Smooth muscle cell (in vitro differentiated cells): ENCODE measurements at regions not wholly inside any gene's neighbourhood (a gene's known extent, or its start where the extent isn't known, plus 50 kb on each side); places are given as distances from the start of the nearest gene placed in this dataset.

Source experiments
- DNase-seq: peaks from one replicate; lab custom pipeline; 2025; ENCODE audit not compliant: unreplicated experiment; lab: John Stamatoyannopoulos, UW
- H2AFZ ChIP-seq: fragments of 200-600 bp; sonication (generic); 2 replicates; pipeline ENCODE4 v1.6.0; 2016; ENCODE audit warnings: antibody characterized with exemption, low read depth, mild to moderate bottlenecking
- H3F3A ChIP-seq: fragments of 200-600 bp; sonication (generic); 2 replicates; pipeline ENCODE4 v1.6.0; 2017; ENCODE audit warnings: antibody characterized with exemption, low read depth
- H3K27ac ChIP-seq: fragments of 200-600 bp; sonication (generic); 2 replicates; pipeline ENCODE4 v1.5.1; 2016; ENCODE audit warnings: low read depth, mild to moderate bottlenecking
- H3K27me3 ChIP-seq: fragments of 200-600 bp; sonication (generic); 2 replicates; pipeline ENCODE4 v1.6.1; 2016; ENCODE audit warnings: low read depth, mild to moderate bottlenecking
- H3K36me3 ChIP-seq: fragments of 200-600 bp; sonication (generic); 2 replicates; pipeline ENCODE4 v1.5.1; 2016; ENCODE audit warnings: low read depth
- H3K4me1 ChIP-seq: fragments of 200-600 bp; sonication (generic); 2 replicates; pipeline ENCODE4 v1.5.1; 2016; ENCODE audit warnings: low read depth
- H3K4me2 ChIP-seq: fragments of 200-600 bp; sonication (generic); 2 replicates; pipeline ENCODE4 v1.6.0; 2016; ENCODE audit warnings: mild to moderate bottlenecking
- H3K4me3 ChIP-seq: fragments of 200-600 bp; sonication (generic); 2 replicates; pipeline ENCODE4 v1.5.1; 2016; ENCODE audit warnings: mild to moderate bottlenecking
- H3K79me2 ChIP-seq: fragments of 200-600 bp; sonication (generic); 2 replicates; pipeline ENCODE4 v1.6.0; 2016; ENCODE audit warnings: low read depth, mild to moderate bottlenecking
- H3K9ac ChIP-seq: fragments of 200-600 bp; sonication (generic); 2 replicates; pipeline ENCODE4 v1.6.0; 2016; ENCODE audit warnings: low read depth
- H3K9me3 ChIP-seq: fragments of 200-600 bp; sonication (generic); replicated peaks from 2 replicates; pipeline ENCODE4 v1.5.1; 2016; ENCODE audit warnings: low read depth
- H4K20me1 ChIP-seq: fragments of 200-600 bp; sonication (generic); 2 replicates; pipeline ENCODE4 v1.6.0; 2016; ENCODE audit warnings: low read depth
- CTCF ChIP-seq: fragments of 200-600 bp; sonication (generic); IDR thresholded peaks from 2 replicates; pipeline ENCODE4 v1.5.1; 2017; ENCODE audit warnings: borderline replicate concordance, mild to moderate bottlenecking, antibody characterized with exemption; ENCODE audit not compliant: insufficient read depth, poor library complexity, severe bottlenecking
- WGBS: methylation state at CpG from one replicate; pipeline ENCODE4 v1.1.7; 2016; ENCODE audit warnings: low lambda C conversion rate; 5-methylcytosine and 5-hydroxymethylcytosine counted together

- no peak overlapping the region for H3K9ac ChIP-seq
- no peaks in the 10 kb centered on the region for H3K36me3 ChIP-seq
- WGBS = 77% methylated on average over 5 of the region's 5 CpGs
- H3K4me3 ChIP-seq = no peak overlapping the region
- H3K4me2 ChIP-seq = no peak overlapping the region
- no peaks in the 10 kb centered on the region for H3K27me3 ChIP-seq
- no peak overlapping the region for H3K27ac ChIP-seq
- no peaks in the 10 kb centered on the region for H4K20me1 ChIP-seq
- H3F3A ChIP-seq = no peaks in the 10 kb centered on the region
- TF ChIP-seq CTCF = no peak
- H3K79me2 ChIP-seq = no peaks in the 10 kb centered on the region
- no peak for DNase-seq
- H3K9me3 ChIP-seq = no peaks in the 10 kb centered on the region
- no peaks in the 10 kb centered on the region for H3K4me1 ChIP-seq
- H2AFZ ChIP-seq = no peak overlapping the region
These were observed 349.9 kb upstream of the ZNF521 start for GRCh38 chr18:25701821-25702220.

GRCh38 chr18:25686960-25687500 lies 335.1 kb upstream of the ZNF521 start:
- no peak overlapping the region for H3K27ac ChIP-seq
- H3K4me1 ChIP-seq = no peaks in the 10 kb centered on the region
- no peaks in the 10 kb centered on the region for H4K20me1 ChIP-seq
- DNase-seq = no peak
- H3K9ac ChIP-seq = no peak overlapping the region
- TF ChIP-seq CTCF = no peak
- no peak overlapping the region for H3K4me3 ChIP-seq
- H3K79me2 ChIP-seq = no peaks in the 10 kb centered on the region
- no peaks in the 10 kb centered on the region for H3K36me3 ChIP-seq
- H2AFZ ChIP-seq = no peak overlapping the region
- H3K4me2 ChIP-seq = no peak overlapping the region
- H3F3A ChIP-seq = no peaks in the 10 kb centered on the region
- 91% methylated on average over 3 of the region's 3 CpGs for WGBS
- H3K27me3 ChIP-seq = no peaks in the 10 kb centered on the region
- no peaks in the 10 kb centered on the region for H3K9me3 ChIP-seq

GRCh38 chr18:25685088-25685487 lies 333.1 kb upstream of the ZNF521 start:
- H3K27ac ChIP-seq = no peak overlapping the region
- no peak overlapping the region for H3K4me2 ChIP-seq
- no peaks in the 10 kb centered on the region for H3K36me3 ChIP-seq
- 82% methylated on average over 4 of the region's 4 CpGs for WGBS
- DNase-seq = no peak
- H3K4me1 ChIP-seq = no peaks in the 10 kb centered on the region
- no peaks in the 10 kb centered on the region for H3K79me2 ChIP-seq
- H3K9me3 ChIP-seq = no peaks in the 10 kb centered on the region
- no peaks in the 10 kb centered on the region for H3F3A ChIP-seq
- H4K20me1 ChIP-seq = no peaks in the 10 kb centered on the region
- no peak overlapping the region for H3K4me3 ChIP-seq
- no peak for TF ChIP-seq CTCF
- no peak overlapping the region for H2AFZ ChIP-seq
- H3K9ac ChIP-seq = no peak overlapping the region
- H3K27me3 ChIP-seq = no peaks in the 10 kb centered on the region

GRCh38 chr18:25679491-25679890 lies 327.5 kb upstream of the ZNF521 start:
- no peaks in the 10 kb centered on the region for H4K20me1 ChIP-seq
- H3K27me3 ChIP-seq = no peaks in the 10 kb centered on the region
- no peak overlapping the region for H3K9ac ChIP-seq
- DNase-seq = no peak
- H3F3A ChIP-seq = no peaks in the 10 kb centered on the region
- H3K36me3 ChIP-seq = no peaks in the 10 kb centered on the region
- no peaks in the 10 kb centered on the region for H3K9me3 ChIP-seq
- H3K79me2 ChIP-seq = no peaks in the 10 kb centered on the region
- no peak overlapping the region for H3K4me3 ChIP-seq
- no peak overlapping the region for H3K4me2 ChIP-seq
- no peak overlapping the region for H2AFZ ChIP-seq
- WGBS = 57% methylated on average over 2 of the region's 2 CpGs
- no peak for TF ChIP-seq CTCF
- H3K27ac ChIP-seq = no peak overlapping the region
- peaks cover 34% of the 10 kb centered on the region for H3K4me1 ChIP-seq
